Suprapubic skin (tissue), 3 donors: ENCODE measurements at regions not wholly inside any gene's neighbourhood (a gene's known extent, or its start where the extent isn't known, plus 50 kb on each side); places are given as distances from the start of the nearest gene placed in this dataset.

Experiments used
- CTCF ChIP-seq, 2 donors: fragments of 200-600 bp in 1 of 2; fragments of 450-650 bp in 1 of 2; sonication (generic) in 1 of 2; IDR thresholded peaks; one replicate each; pipeline ENCODE4 v1.5.1; 2016 to 2019; ENCODE audit warnings: antibody characterized with exemption in 2 of 2, mild to moderate bottlenecking in 1 of 2, moderate library complexity in 1 of 2
- POLR2AphosphoS5 ChIP-seq, 3 donors: sonication (generic); formaldehyde crosslinking; IDR thresholded peaks; one replicate each; pipeline ENCODE4 v1.6.1; 2017; ENCODE audit warnings: antibody characterized with exemption in 3 of 3

- TF ChIP-seq CTCF (IDR thresholded peaks at IDR 0.05) (no peak), POLR2AphosphoS5 (IDR thresholded peaks at IDR 0.05) (no peak)
These were observed 86.0 kb upstream of the NT5E start for GRCh38 chr6:85363870-85364269.
